ENCODE measurements at regions not wholly inside any gene's neighbourhood (a gene's known extent, or its start where the extent isn't known, plus 50 kb on each side); places are given as distances from the start of the nearest gene placed in this dataset.
"Not testable (repeated sequence)": the region's sequence is repeated elsewhere in the genome, so short reads cannot be mapped to it uniquely, and the experiment has no call there.

- Histone ChIP-seq H3K9me3 (no peaks in the 10 kb centered on the region), H3K27ac (no peak overlapping the region), H3K27me3 (no peaks in the 10 kb centered on the region), H3K4me1 (no peaks in the 10 kb centered on the region), H3K4me3 (no peak overlapping the region), H3K36me3 (no peaks in the 10 kb centered on the region)
- intact Hi-C loops (cut with DNase I; ENCODE audit: low total_unique reads) = no loop called here
- TF ChIP-seq CTCF (IDR thresholded peaks at IDR 0.05) (no peak), POLR2A (IDR thresholded peaks at IDR 0.05) (no peak)
- DNase-seq = no peak
Observed at GRCh38 chr3:24690777-24691176, 196.1 kb upstream of the THRB start.

- H3K9me3 ChIP-seq; H3K27ac ChIP-seq; H3K4me3 ChIP-seq; DNase-seq; H3K4me1 ChIP-seq; intact Hi-C loops (cut with DNase I; ENCODE audit: low total_unique reads); H3K36me3 ChIP-seq; H3K27me3 ChIP-seq: not testable (repeated sequence)
Observed at GRCh38 chr3:24699078-24699477, 204.4 kb upstream of the THRB start.

- no peak overlapping the region for H3K27ac ChIP-seq
- intact Hi-C loops (cut with DNase I; ENCODE audit: low total_unique reads) = no loop called here
- no peaks in the 10 kb centered on the region for H3K36me3 ChIP-seq
- H3K9me3 ChIP-seq = no peaks in the 10 kb centered on the region
- H3K4me1 ChIP-seq = no peaks in the 10 kb centered on the region
- no peak for DNase-seq
- no peak for TF ChIP-seq CTCF (IDR thresholded peaks at IDR 0.05)
- TF ChIP-seq POLR2A (IDR thresholded peaks at IDR 0.05) = no peak
- no peak overlapping the region for H3K4me3 ChIP-seq
- H3K27me3 ChIP-seq = no peaks in the 10 kb centered on the region
Observed at GRCh38 chr3:24704496-24704895, 209.8 kb upstream of the THRB start.

DNA sequence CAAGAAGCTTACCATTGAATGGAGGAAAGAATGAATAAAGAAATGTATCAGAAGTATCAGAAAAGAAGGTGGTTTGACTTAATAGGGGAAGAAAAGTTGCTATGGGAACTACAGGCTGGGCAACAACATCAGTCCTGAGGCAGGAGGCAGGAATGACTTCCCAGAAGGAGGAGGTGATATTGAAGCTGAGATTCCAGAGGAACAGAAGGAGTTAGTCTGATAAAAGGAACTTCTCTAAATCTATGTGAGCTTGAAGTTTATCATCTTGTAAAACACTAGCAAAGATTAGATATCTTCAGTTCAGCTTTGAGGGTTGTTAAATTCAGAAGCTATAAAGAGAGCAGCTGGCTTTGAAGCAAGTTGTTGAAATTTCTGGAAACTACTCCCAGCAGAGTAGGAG, 213.3 kb upstream of the THRB start:
- Histone ChIP-seq H3K4me3 (no peak overlapping the region), H3K36me3 (no peaks in the 10 kb centered on the region), H3K27me3 (no peaks in the 10 kb centered on the region), H3K9me3 (no peaks in the 10 kb centered on the region), H3K27ac (no peak overlapping the region), H3K4me1 (no peaks in the 10 kb centered on the region)
- TF ChIP-seq CTCF (IDR thresholded peaks at IDR 0.05) (no peak), POLR2A (IDR thresholded peaks at IDR 0.05) (no peak)
- DNase-seq = no peak
- intact Hi-C loops (cut with DNase I; ENCODE audit: low total_unique reads) = no loop called here

DNA sequence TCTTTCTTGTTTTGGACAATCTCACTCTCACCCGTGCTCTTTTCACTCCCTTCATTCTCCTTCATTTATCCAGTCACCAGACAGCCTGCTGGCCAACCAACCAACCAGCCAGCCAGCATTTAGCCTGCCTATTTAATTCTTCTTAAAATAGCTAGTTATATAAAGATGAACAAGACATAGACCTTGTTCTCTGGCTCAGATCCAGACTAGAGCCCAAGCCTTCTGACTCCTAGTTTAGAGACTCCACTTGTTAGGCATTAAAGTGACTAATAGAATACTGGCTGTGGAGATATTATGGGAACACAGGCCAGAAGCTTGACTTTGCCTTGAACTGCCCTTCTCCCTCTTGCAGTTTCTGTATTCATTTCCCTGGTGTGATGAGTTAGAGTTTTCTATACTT, 215.3 kb upstream of the THRB start:
- no peaks in the 10 kb centered on the region for H3K9me3 ChIP-seq
- no peak overlapping the region for H3K27ac ChIP-seq

More for the DNA sequence above, 215.3 kb upstream of the THRB start:
- TF ChIP-seq CTCF (IDR thresholded peaks at IDR 0.05) = no peak
- no peak for TF ChIP-seq POLR2A (IDR thresholded peaks at IDR 0.05)
- DNase-seq = no peak
- no peaks in the 10 kb centered on the region for H3K27me3 ChIP-seq
- no peak overlapping the region for H3K4me3 ChIP-seq
- intact Hi-C loops (cut with DNase I; ENCODE audit: low total_unique reads) = no loop called here
- no peaks in the 10 kb centered on the region for H3K36me3 ChIP-seq
- H3K4me1 ChIP-seq = no peaks in the 10 kb centered on the region
